Large intestine (tissue), 3 donors: ENCODE measurements at regions not wholly inside any gene's neighbourhood (a gene's known extent, or its start where the extent isn't known, plus 50 kb on each side); places are given as distances from the start of the nearest gene placed in this dataset.
A peak's percentile ranks its signal among the peaks of the same experiment; 100 is the strongest.
"Not testable (repeated sequence)": the region's sequence is repeated elsewhere in the genome, so short reads cannot be mapped to it uniquely, and the experiment has no call there.

Experiments used
- DNase-seq, 2 donors: peaks; one replicate each; pipeline versions ENCODE4 v3.0.0 to v3.0.0-alpha.2; 2013
- H3K27ac ChIP-seq: one replicate; pipeline ENCODE4 v1.5.1; 2013; ENCODE audit warnings: low read length
- H3K27me3 ChIP-seq: 2 replicates; pipeline ENCODE4 v1.6.1; 2013; ENCODE audit warnings: low read length; ENCODE audit not compliant: control insufficient read depth, insufficient read depth
- H3K36me3 ChIP-seq: 2 replicates; pipeline ENCODE4 v1.6.1; 2013; ENCODE audit warnings: low read length; ENCODE audit not compliant: control insufficient read depth, insufficient read depth
- H3K4me1 ChIP-seq: one replicate; pipeline ENCODE4 v1.6.1; 2013; ENCODE audit warnings: low read length; ENCODE audit not compliant: control insufficient read depth, insufficient read depth
- H3K4me3 ChIP-seq: one replicate; pipeline ENCODE4 v1.5.1; 2013; ENCODE audit warnings: low read length
- H3K9me3 ChIP-seq: one replicate; pipeline ENCODE4 v1.6.1; 2013; ENCODE audit warnings: mild to moderate bottlenecking, low read depth, low read length, moderate library complexity; ENCODE audit not compliant: control insufficient read depth
- WGBS: methylation state at CpG from one replicate; pipeline ENCODE4 v1.1.5; 2013; ENCODE audit warnings: low lambda C conversion rate; ENCODE audit not compliant: insufficient coverage; 5-methylcytosine and 5-hydroxymethylcytosine counted together

DNA sequence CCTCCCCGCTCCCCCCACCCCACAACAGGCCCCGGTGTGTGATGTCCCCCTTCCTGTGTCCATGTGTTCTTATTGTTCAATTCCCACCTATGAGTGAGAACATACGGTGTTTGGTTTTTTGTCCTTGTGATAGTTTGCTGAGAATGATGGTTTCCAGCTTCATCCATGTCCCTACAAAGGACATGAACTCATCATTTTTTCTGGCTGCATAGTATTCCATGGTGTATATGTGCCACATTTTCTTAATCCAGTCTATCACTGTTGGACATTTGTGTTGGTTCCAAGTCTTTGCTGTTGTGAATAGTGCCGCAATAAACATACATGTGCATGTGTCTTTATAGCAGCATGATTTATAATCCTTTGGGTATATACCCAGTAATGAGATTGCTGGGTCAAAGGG is 104.3 kb downstream of the MTPN start:
- not testable (repeated sequence) for H3K27me3 ChIP-seq, H3K27ac ChIP-seq, H3K9me3 ChIP-seq, DNase-seq, H3K36me3 ChIP-seq, H3K4me3 ChIP-seq, H3K4me1 ChIP-seq
- WGBS: no CpG with 5 or more reads among the region's 4 CpGs

GRCh38 chr7:135862586-135863340 is 114.2 kb upstream of the FAM180A start:
- WGBS: no CpG with 5 or more reads among the region's 8 CpGs
- no peaks in the 10 kb centered on the region for H3K27me3 ChIP-seq

DNA sequence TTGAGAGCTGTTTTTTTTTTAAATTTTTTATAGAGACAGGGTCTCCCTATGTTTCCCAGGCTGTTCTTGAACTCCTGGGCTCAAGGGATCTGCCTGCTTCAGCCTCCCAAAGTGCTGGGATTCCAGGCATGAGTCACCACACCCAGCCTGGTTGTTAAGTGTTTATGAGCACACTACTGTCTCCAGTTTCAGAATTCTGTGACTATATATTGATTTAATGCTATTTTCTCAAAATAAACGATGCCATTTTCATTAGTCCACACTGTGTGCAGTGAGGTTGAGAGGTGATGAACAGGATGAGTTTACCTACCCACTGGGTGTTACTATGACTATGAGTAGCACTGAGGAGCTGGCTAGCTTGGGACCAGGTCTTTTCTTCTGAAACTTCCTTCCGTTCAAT is 110.9 kb upstream of the FAM180A start:
- Histone ChIP-seq H3K9me3 (no peaks in the 10 kb centered on the region), H3K4me3 (no peak overlapping the region), H3K36me3 (no peaks in the 10 kb centered on the region), H3K27ac (no peak overlapping the region), H3K4me1 (no peaks in the 10 kb centered on the region), H3K27me3 (no peaks in the 10 kb centered on the region)
- no CpG with 5 or more reads among the region's 2 CpGs for WGBS
- no peak for DNase-seq

More at GRCh38 chr7:135862586-135863340, 114.2 kb upstream of the FAM180A start:
- Histone ChIP-seq H3K27ac (no peak overlapping the region), H3K36me3 (no peaks in the 10 kb centered on the region), H3K9me3 (no peaks in the 10 kb centered on the region), H3K4me3 (no peak overlapping the region), H3K4me1 (no peaks in the 10 kb centered on the region)
- peak in 1 of 2 donors; percentile 13 for DNase-seq

GRCh38 chr7:135858851-135859250 is 110.2 kb upstream of the FAM180A start:
- Histone ChIP-seq H3K4me1 (no peaks in the 10 kb centered on the region), H3K27me3 (no peaks in the 10 kb centered on the region), H3K36me3 (no peaks in the 10 kb centered on the region), H3K4me3 (no peak overlapping the region), H3K9me3 (no peaks in the 10 kb centered on the region), H3K27ac (no peak overlapping the region)
- WGBS: no CpG with 5 or more reads among the region's 6 CpGs
- DNase-seq: no peak

DNA sequence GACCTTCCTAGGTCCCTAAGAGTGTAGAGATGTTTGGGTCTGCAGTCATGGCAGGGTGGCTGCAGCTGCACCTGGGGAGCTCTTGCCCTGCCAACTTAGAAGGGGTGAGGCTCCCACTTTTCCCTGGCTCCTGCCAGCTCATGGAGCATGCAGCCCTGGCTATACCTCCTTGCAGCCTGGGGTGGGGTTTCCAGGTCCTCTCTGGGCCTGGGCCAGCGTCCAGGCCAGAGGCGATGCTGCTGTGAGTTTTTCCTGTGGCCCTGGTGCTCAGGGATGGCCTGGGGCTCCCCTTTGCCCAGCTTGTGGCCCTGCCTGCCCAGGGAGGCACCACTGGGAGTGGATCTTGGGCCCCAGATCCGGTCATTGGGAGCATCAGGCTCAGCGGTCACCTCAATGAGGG is 109.8 kb upstream of the FAM180A start:
- no peaks in the 10 kb centered on the region for H3K9me3 ChIP-seq
- H3K4me1 ChIP-seq: no peaks in the 10 kb centered on the region
- no peaks in the 10 kb centered on the region for H3K36me3 ChIP-seq
- WGBS: no CpG with 5 or more reads among the region's 4 CpGs
- no peaks in the 10 kb centered on the region for H3K27me3 ChIP-seq
- no peak for DNase-seq
- H3K4me3 ChIP-seq: no peak overlapping the region
- no peak overlapping the region for H3K27ac ChIP-seq

DNA sequence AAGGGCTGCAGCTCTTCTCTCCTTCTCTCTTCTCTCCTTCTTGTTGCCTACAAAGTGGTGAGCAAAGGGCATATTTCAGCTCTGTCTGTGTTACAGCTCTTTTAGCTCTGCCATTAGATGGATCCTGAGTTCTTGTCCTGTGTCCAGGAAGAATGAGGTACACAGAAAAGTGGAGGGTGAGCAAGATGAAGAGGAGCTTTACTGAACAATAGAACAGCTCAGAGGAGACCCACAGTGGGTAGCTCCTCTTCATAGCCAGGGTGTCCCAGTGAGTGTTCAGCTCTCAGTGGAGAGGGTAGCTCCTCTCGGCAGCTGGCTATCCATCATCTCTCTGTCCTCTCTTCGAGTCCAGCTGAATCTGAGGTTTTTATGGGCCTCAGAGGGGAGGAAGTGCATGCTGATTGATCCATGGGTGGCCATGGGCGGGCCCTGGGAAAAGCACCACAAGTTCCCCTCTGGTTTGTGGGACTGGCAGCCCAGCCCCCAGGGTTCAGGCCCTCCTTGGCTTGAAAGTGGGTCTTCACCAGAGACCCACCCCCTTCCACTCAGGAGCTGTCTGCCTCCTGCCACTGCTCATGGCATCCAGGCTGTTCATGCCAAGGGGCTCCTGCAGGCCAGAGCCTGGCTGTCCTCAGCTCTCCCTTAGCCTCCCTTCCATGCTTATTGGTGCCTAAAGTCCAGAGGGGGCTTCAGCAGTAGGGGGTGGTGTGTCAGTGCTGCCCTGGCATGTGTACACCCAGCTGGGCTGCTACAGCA is 109.1 kb upstream of the FAM180A start:
- H3K9me3 ChIP-seq: no peaks in the 10 kb centered on the region
- no peaks in the 10 kb centered on the region for H3K36me3 ChIP-seq
- H3K4me3 ChIP-seq: no peak overlapping the region
- no CpG with 5 or more reads among the region's 3 CpGs for WGBS
- no peaks in the 10 kb centered on the region for H3K4me1 ChIP-seq
- DNase-seq: no peak
- no peak overlapping the region for H3K27ac ChIP-seq
- H3K27me3 ChIP-seq: no peaks in the 10 kb centered on the region

- Histone ChIP-seq H3K4me3 (no peak overlapping the region), H3K27ac (no peak overlapping the region), H3K36me3 (no peaks in the 10 kb centered on the region), H3K9me3 (no peaks in the 10 kb centered on the region), H3K4me1 (no peaks in the 10 kb centered on the region), H3K27me3 (no peaks in the 10 kb centered on the region)
- no CpG with 5 or more reads among the region's 6 CpGs for WGBS
- no peak for DNase-seq
Measured at GRCh38 chr7:135856356-135857144, 107.9 kb upstream of the FAM180A start.

GRCh38 chr7:135855846-135856245 is 107.2 kb upstream of the FAM180A start:
- H3K27me3 ChIP-seq: no peaks in the 10 kb centered on the region
- no peaks in the 10 kb centered on the region for H3K9me3 ChIP-seq
- no peak for DNase-seq
- no peaks in the 10 kb centered on the region for H3K36me3 ChIP-seq
- H3K4me3 ChIP-seq: no peak overlapping the region
- WGBS: 50% methylated on average over 1 of the region's 3 CpGs
- H3K4me1 ChIP-seq: no peaks in the 10 kb centered on the region
- no peak overlapping the region for H3K27ac ChIP-seq

DNA sequence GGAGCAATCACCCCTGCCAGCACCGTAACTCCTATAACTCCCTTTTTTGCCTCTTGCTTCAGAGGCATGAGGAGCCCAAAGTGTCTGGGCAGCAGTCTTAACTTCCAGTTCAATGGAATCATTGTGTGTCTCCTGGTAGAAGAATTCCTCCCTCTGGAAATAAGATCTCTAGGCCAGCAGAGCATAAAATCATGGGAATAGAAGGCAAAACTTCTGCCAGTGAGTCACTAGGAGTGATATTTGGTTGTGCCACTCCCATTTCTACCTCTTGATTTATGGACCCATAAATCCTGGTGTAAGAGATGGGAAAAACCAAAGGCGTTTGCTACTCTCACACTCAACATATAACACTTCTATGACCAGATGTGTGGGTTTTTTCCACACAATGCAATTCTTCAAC is 104.9 kb upstream of the FAM180A start:
- 100% methylated on average over 1 of the region's 2 CpGs for WGBS
- Histone ChIP-seq H3K36me3 (no peaks in the 10 kb centered on the region), H3K9me3 (no peaks in the 10 kb centered on the region), H3K27me3 (no peaks in the 10 kb centered on the region), H3K4me3 (no peak overlapping the region), H3K27ac (no peak overlapping the region), H3K4me1 (no peaks in the 10 kb centered on the region)
- DNase-seq: no peak

DNA sequence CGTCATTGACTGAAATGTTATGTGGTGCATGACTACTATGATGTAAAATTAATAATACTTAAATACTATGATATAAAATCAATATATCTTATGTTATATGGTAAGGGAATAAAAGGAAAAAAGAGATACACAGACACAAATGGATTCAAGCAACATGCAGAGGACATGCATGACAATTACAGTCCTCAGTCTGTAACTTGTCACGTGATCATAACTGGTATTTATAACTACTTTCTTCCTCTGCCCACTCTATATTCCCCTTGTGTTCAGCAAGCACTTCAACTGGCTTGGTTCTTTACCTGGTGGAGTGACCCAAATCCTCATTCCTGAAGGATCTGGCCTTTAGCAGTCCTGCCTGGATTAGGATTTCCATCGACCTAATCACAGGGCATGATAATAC is 104.4 kb upstream of the FAM180A start:
- Histone ChIP-seq H3K4me3 (no peak overlapping the region), H3K27me3 (no peaks in the 10 kb centered on the region), H3K4me1 (no peaks in the 10 kb centered on the region), H3K36me3 (no peaks in the 10 kb centered on the region), H3K27ac (no peak overlapping the region), H3K9me3 (no peaks in the 10 kb centered on the region)
- WGBS: 92% methylated on average over 2 of the region's 3 CpGs
- DNase-seq: no peak
